CD4-positive, alpha-beta memory T cell (primary cell): ENCODE measurements at regions not wholly inside any gene's neighbourhood (a gene's known extent, or its start where the extent isn't known, plus 50 kb on each side); places are given as distances from the start of the nearest gene placed in this dataset.
"Not testable (repeated sequence)": the region's sequence is repeated elsewhere in the genome, so short reads cannot be mapped to it uniquely, and the experiment has no call there.

Source experiments
- CTCF ChIA-PET: fragments of 350-600 bp; sonication (Branson Sonifier 250); formaldehyde crosslinking; loops from one replicate; lab custom pipeline; 2021; ENCODE audit warnings: inconsistent platforms; ENCODE audit not compliant: partially characterized antibody; lab: Charles Lee
- POLR2A ChIA-PET: fragments of 350-600 bp; sonication (Branson Sonifier 250); formaldehyde crosslinking; loops from one replicate; lab custom pipeline; 2021; ENCODE audit not compliant: partially characterized antibody; lab: Charles Lee
- DNase-seq, 5 donors: peaks; one replicate each; pipeline versions ENCODE4 v3.0.0 to v3.0.0-alpha.2; 2020 to 2022; ENCODE audit warnings: mixed read lengths in 1 of 5
- H3K27ac ChIP-seq: one replicate; pipeline ENCODE4 v1.7.0; 2013; ENCODE audit warnings: low read depth, low read length
- H3K27me3 ChIP-seq: 2 replicates; pipeline ENCODE4 v1.7.0; 2013; ENCODE audit warnings: mild to moderate bottlenecking, low read length, moderate library complexity; ENCODE audit not compliant: insufficient read depth
- H3K36me3 ChIP-seq: 2 replicates; pipeline ENCODE4 v1.7.0; 2013; ENCODE audit warnings: mild to moderate bottlenecking, low read length, moderate library complexity; ENCODE audit not compliant: insufficient read depth
- H3K4me1 ChIP-seq: 2 replicates; pipeline ENCODE4 v1.7.0; 2013; ENCODE audit warnings: mild to moderate bottlenecking, low read length, moderate library complexity; ENCODE audit not compliant: insufficient read depth
- H3K4me3 ChIP-seq, 2 donors: one replicate each; pipeline ENCODE4 v1.7.0; 2013; ENCODE audit warnings: low read length in 2 of 2, mild to moderate bottlenecking in 1 of 2
- H3K9me3 ChIP-seq, 2 donors: one replicate each; pipeline ENCODE4 v1.7.0; 2013; ENCODE audit warnings: low read length in 2 of 2, control low read depth in 1 of 2; ENCODE audit not compliant: control insufficient read depth in 1 of 2
- H3K27ac Mint-ChIP-seq, 7 donors: one replicate each; pipeline ENCODE4 v1.8.0; 2020 to 2021; ENCODE audit warnings: mixed read lengths in 7 of 7, mild to moderate bottlenecking in 6 of 7, inconsistent platforms in 3 of 7, moderate library complexity in 3 of 7
- H3K27me3 Mint-ChIP-seq, 2 donors: one replicate each; pipeline ENCODE4 v1.8.0; 2020 to 2021; ENCODE audit warnings: mixed read lengths in 2 of 2
- H3K36me3 Mint-ChIP-seq, 2 donors: one replicate each; pipeline ENCODE4 v1.8.0; 2020 to 2021; ENCODE audit warnings: mixed read lengths in 2 of 2, inconsistent platforms in 1 of 2, mild to moderate bottlenecking in 1 of 2
- H3K4me1 Mint-ChIP-seq, 4 donors: one replicate each; pipeline ENCODE4 v1.8.0; 2020 to 2021; ENCODE audit warnings: mixed read lengths in 4 of 4, mild to moderate bottlenecking in 1 of 4
- H3K4me3 Mint-ChIP-seq, 8 donors: one replicate each; pipeline ENCODE4 v1.8.0; 2020 to 2021; ENCODE audit warnings: mixed read lengths in 8 of 8, mild to moderate bottlenecking in 7 of 8, moderate library complexity in 6 of 8, inconsistent platforms in 3 of 8
- H3K9me3 Mint-ChIP-seq, 8 donors: one replicate each; pipeline ENCODE4 v1.8.0; 2020 to 2021; ENCODE audit warnings: mixed read lengths in 8 of 8, mild to moderate bottlenecking in 5 of 8, inconsistent platforms in 3 of 8, moderate library complexity in 1 of 8
- intact Hi-C: fragments of 100-400 bp; cut with micrococcal nuclease; formaldehyde crosslinking; loops from one replicate; pipeline ENCODE4 v1.15.1; 2023

GRCh38 chr13:63821785-63822184, 2406.1 kb upstream of the PCDH20 start:
- H3K4me1 Mint-ChIP-seq, H3K9me3 ChIP-seq, H3K27me3 Mint-ChIP-seq, H3K36me3 Mint-ChIP-seq, CTCF ChIA-PET, H3K9me3 Mint-ChIP-seq, H3K27me3 ChIP-seq, H3K4me3 ChIP-seq, H3K27ac Mint-ChIP-seq, POLR2A ChIA-PET, H3K4me1 ChIP-seq, DNase-seq, H3K4me3 Mint-ChIP-seq, H3K36me3 ChIP-seq, H3K27ac ChIP-seq, intact Hi-C loops: not testable (repeated sequence)

- CTCF ChIA-PET, POLR2A ChIA-PET, H3K36me3 Mint-ChIP-seq: not testable (repeated sequence)
Observed at GRCh38 chr13:63811428-63812004, 2395.9 kb upstream of the PCDH20 start.

GRCh38 chr13:63791134-63791533, 2375.5 kb upstream of the PCDH20 start:
- H3K27me3 ChIP-seq, H3K27ac Mint-ChIP-seq, intact Hi-C loops, POLR2A ChIA-PET, DNase-seq, H3K27me3 Mint-ChIP-seq, H3K4me3 ChIP-seq, H3K4me1 Mint-ChIP-seq, CTCF ChIA-PET, H3K27ac ChIP-seq, H3K4me1 ChIP-seq, H3K4me3 Mint-ChIP-seq, H3K36me3 ChIP-seq, H3K9me3 Mint-ChIP-seq, H3K9me3 ChIP-seq, H3K36me3 Mint-ChIP-seq: not testable (repeated sequence)

More at GRCh38 chr13:63811428-63812004, 2395.9 kb upstream of the PCDH20 start:
- H3K4me1 Mint-ChIP-seq, H3K9me3 ChIP-seq, H3K27me3 Mint-ChIP-seq, DNase-seq, H3K36me3 ChIP-seq, intact Hi-C loops, H3K4me1 ChIP-seq, H3K4me3 ChIP-seq, H3K27ac ChIP-seq, H3K27me3 ChIP-seq, H3K4me3 Mint-ChIP-seq: not testable (repeated sequence)
- Mint-ChIP-seq H3K27ac (peak overlapping the region in 1 of 7 donors; percentile 54), H3K9me3 (peaks cover 3 to 11% (median 6%) of the 10 kb centered on the region in 8 donors)

- Histone ChIP-seq H3K4me1 (no peaks in the 10 kb centered on the region), H3K27ac (no peak overlapping the region), H3K4me3 (no peak overlapping the region), H3K36me3 (no peaks in the 10 kb centered on the region), H3K27me3 (no peaks in the 10 kb centered on the region), H3K9me3 (no peaks in the 10 kb centered on the region)
- Mint-ChIP-seq H3K9me3 (peaks cover 0 to 13% (median 3%) of the 10 kb centered on the region in 8 donors), H3K27me3 (no peaks in the 10 kb centered on the region), H3K36me3 (no peaks in the 10 kb centered on the region), H3K4me1 (no peaks in the 10 kb centered on the region), H3K4me3 (peak overlapping the region in 1 of 8 donors; percentile 2), H3K27ac (peak overlapping the region in 1 of 7 donors; percentile 12)
- intact Hi-C loops: no loop called here
- DNase-seq: no peak
- CTCF ChIA-PET: no interaction called here
- POLR2A ChIA-PET: no interaction called here
Observed at GRCh38 chr13:63774133-63774532, 2358.5 kb upstream of the PCDH20 start.

- Histone ChIP-seq H3K9me3 (no peaks in the 10 kb centered on the region), H3K27me3 (no peaks in the 10 kb centered on the region), H3K36me3 (no peaks in the 10 kb centered on the region), H3K4me3 (no peak overlapping the region), H3K27ac (no peak overlapping the region), H3K4me1 (no peaks in the 10 kb centered on the region)
- intact Hi-C loops: no loop called here
- ChIA-PET POLR2A (no interaction called here), CTCF (no interaction called here)
- Mint-ChIP-seq H3K4me3 (no peak overlapping the region), H3K27ac (no peak overlapping the region), H3K36me3 (no peaks in the 10 kb centered on the region), H3K9me3 (peaks cover 0 to 13% (median 0%) of the 10 kb centered on the region in 8 donors), H3K4me1 (no peaks in the 10 kb centered on the region), H3K27me3 (no peaks in the 10 kb centered on the region)
- no peak for DNase-seq
Observed at GRCh38 chr13:63773476-63773875, 2357.8 kb upstream of the PCDH20 start.

GRCh38 chr13:63757683-63758082, 2342.0 kb upstream of the PCDH20 start:
- POLR2A ChIA-PET, H3K36me3 Mint-ChIP-seq, H3K36me3 ChIP-seq, H3K4me3 Mint-ChIP-seq, H3K4me3 ChIP-seq, H3K27ac Mint-ChIP-seq, intact Hi-C loops, H3K27me3 ChIP-seq, H3K4me1 Mint-ChIP-seq, H3K4me1 ChIP-seq, H3K27me3 Mint-ChIP-seq, DNase-seq, CTCF ChIA-PET, H3K9me3 Mint-ChIP-seq, H3K9me3 ChIP-seq, H3K27ac ChIP-seq: not testable (repeated sequence)

- H3K4me3 Mint-ChIP-seq, H3K36me3 Mint-ChIP-seq, H3K27me3 Mint-ChIP-seq: not testable (repeated sequence)
Observed at GRCh38 chr13:63749857-63750256, 2334.2 kb upstream of the PCDH20 start.

GRCh38 chr13:63741814-63742101, 2326.1 kb upstream of the PCDH20 start:
- H3K4me1 Mint-ChIP-seq, H3K27ac Mint-ChIP-seq, H3K27me3 ChIP-seq, H3K36me3 Mint-ChIP-seq, CTCF ChIA-PET, intact Hi-C loops, POLR2A ChIA-PET, H3K4me1 ChIP-seq, H3K9me3 ChIP-seq, H3K4me3 Mint-ChIP-seq, H3K4me3 ChIP-seq, H3K27ac ChIP-seq, DNase-seq, H3K36me3 ChIP-seq, H3K27me3 Mint-ChIP-seq: not testable (repeated sequence)
- peaks cover 0 to 14% (median 9%) of the 10 kb centered on the region in 8 donors for H3K9me3 Mint-ChIP-seq

More at GRCh38 chr13:63749857-63750256, 2334.2 kb upstream of the PCDH20 start:
- H3K27ac Mint-ChIP-seq, DNase-seq, H3K27me3 ChIP-seq, H3K36me3 ChIP-seq, H3K4me1 Mint-ChIP-seq, H3K4me1 ChIP-seq, POLR2A ChIA-PET, H3K9me3 Mint-ChIP-seq, CTCF ChIA-PET, H3K27ac ChIP-seq, H3K4me3 ChIP-seq, H3K9me3 ChIP-seq, intact Hi-C loops: not testable (repeated sequence)
